ENCODE measurements at regions not wholly inside any gene's neighbourhood (a gene's known extent, or its start where the extent isn't known, plus 50 kb on each side); places are given as distances from the start of the nearest gene placed in this dataset.

GRCh38 chr15:87777054-87777561 is 479.4 kb downstream of the NTRK3 start:
- no peaks in the 10 kb centered on the region for H3F3A ChIP-seq (ENCODE audit: insufficient read depth, low read depth)
- no peaks in the 10 kb centered on the region for H3K79me2 ChIP-seq (ENCODE audit: low read depth)
- ChIA-PET POLR2A (ENCODE audit: unreplicated experiment) (no interaction called here), CTCF (no interaction called here)
- H3K27me3 ChIP-seq (ENCODE audit: insufficient read depth, low read depth) = no peaks in the 10 kb centered on the region
- no peak overlapping the region for H3K4me3 ChIP-seq
- BruUV-seq (replicated peaks) = no TSS peak
- no peak overlapping the region for H3K27ac ChIP-seq
- no peak overlapping the region for H2AFZ ChIP-seq
- no peaks in the 10 kb centered on the region for H3K9me2 ChIP-seq (ENCODE audit: insufficient read depth)
- intact Hi-C loops (cut with micrococcal nuclease; ENCODE audit: unreplicated experiment) = no loop called here
- no peaks in the 10 kb centered on the region for H4K20me1 ChIP-seq (ENCODE audit: insufficient read depth)
- TF ChIP-seq EZH2 (IDR thresholded peaks at IDR 0.05; ENCODE audit: low read depth) (no peak), CTCF (conservative IDR thresholded peaks at IDR 0.05) (no peak)
- H3K36me3 ChIP-seq (ENCODE audit: low read depth) = no peaks in the 10 kb centered on the region
- H3K4me1 ChIP-seq (replicated peaks; ENCODE audit: insufficient read depth) = no peaks in the 10 kb centered on the region
- H3K4me2 ChIP-seq = no peak overlapping the region
- no peaks in the 10 kb centered on the region for H3K9me3 ChIP-seq (ENCODE audit: insufficient read depth, low read depth)
- DNase-seq = no peak

- CTCF ChIA-PET = no interaction called here
Measured at GRCh38 chr15:87767516-87767915, 489.0 kb downstream of the NTRK3 start.

GRCh38 chr15:87764461-87765240 is 491.9 kb downstream of the NTRK3 start:
- H2AFZ ChIP-seq = no peak overlapping the region
- H3K9me3 ChIP-seq (ENCODE audit: insufficient read depth, low read depth) = no peaks in the 10 kb centered on the region
- CTCF ChIA-PET = no interaction called here
- no peaks in the 10 kb centered on the region for H3K27me3 ChIP-seq (ENCODE audit: insufficient read depth, low read depth)
- no peak for DNase-seq
- H3K27ac ChIP-seq = no peak overlapping the region
- no peak overlapping the region for H3K4me3 ChIP-seq
- H4K20me1 ChIP-seq (ENCODE audit: insufficient read depth) = no peaks in the 10 kb centered on the region; the same call in 1 of the 2 replicates
- no peaks in the 10 kb centered on the region for H3K4me1 ChIP-seq (replicated peaks; ENCODE audit: insufficient read depth)
- H3K79me2 ChIP-seq (ENCODE audit: low read depth) = no peaks in the 10 kb centered on the region
- TF ChIP-seq CTCF (conservative IDR thresholded peaks at IDR 0.05) (no peak), EZH2 (IDR thresholded peaks at IDR 0.05; ENCODE audit: low read depth) (no peak)
- BruUV-seq (replicated peaks) = no TSS peak
- intact Hi-C loops (cut with micrococcal nuclease; ENCODE audit: unreplicated experiment) = no loop called here
- no peaks in the 10 kb centered on the region for H3F3A ChIP-seq (ENCODE audit: insufficient read depth, low read depth)
- POLR2A ChIA-PET (ENCODE audit: unreplicated experiment) = no interaction called here
- H3K36me3 ChIP-seq (ENCODE audit: low read depth) = no peaks in the 10 kb centered on the region
- H3K4me2 ChIP-seq = no peak overlapping the region
- H3K9me2 ChIP-seq (ENCODE audit: insufficient read depth) = no peaks in the 10 kb centered on the region

More at GRCh38 chr15:87767516-87767915, 489.0 kb downstream of the NTRK3 start:
- POLR2A ChIA-PET (ENCODE audit: unreplicated experiment) = no interaction called here
- no peaks in the 10 kb centered on the region; the same call in 1 of the 2 replicates for H3K9me3 ChIP-seq (ENCODE audit: insufficient read depth, low read depth)
- no peak overlapping the region for H3K4me2 ChIP-seq
- H3K4me1 ChIP-seq (replicated peaks; ENCODE audit: insufficient read depth) = no peaks in the 10 kb centered on the region
- no peak for TF ChIP-seq EZH2 (IDR thresholded peaks at IDR 0.05; ENCODE audit: low read depth)
- TF ChIP-seq CTCF (conservative IDR thresholded peaks at IDR 0.05) = no peak
- no peak overlapping the region for H3K4me3 ChIP-seq
- no peak overlapping the region for H3K27ac ChIP-seq
- BruUV-seq (replicated peaks) = no TSS peak
- DNase-seq = no peak
- no peaks in the 10 kb centered on the region; the same call in 1 of the 2 replicates for H4K20me1 ChIP-seq (ENCODE audit: insufficient read depth)
- intact Hi-C loops (cut with micrococcal nuclease; ENCODE audit: unreplicated experiment) = no loop called here
- H3K9me2 ChIP-seq (ENCODE audit: insufficient read depth) = no peaks in the 10 kb centered on the region
- H3K79me2 ChIP-seq (ENCODE audit: low read depth) = no peaks in the 10 kb centered on the region
- no peaks in the 10 kb centered on the region for H3K36me3 ChIP-seq (ENCODE audit: low read depth)
- H2AFZ ChIP-seq = no peak overlapping the region
- H3F3A ChIP-seq (ENCODE audit: insufficient read depth, low read depth) = no peaks in the 10 kb centered on the region
- no peaks in the 10 kb centered on the region for H3K27me3 ChIP-seq (ENCODE audit: insufficient read depth, low read depth)

Data from PC-9 (cell line).